Endodermal cell (in vitro differentiated cells): ENCODE measurements at regions not wholly inside any gene's neighbourhood (a gene's known extent, or its start where the extent isn't known, plus 50 kb on each side); places are given as distances from the start of the nearest gene placed in this dataset.

Experiments used
- DNase-seq: peaks from one replicate; pipeline ENCODE4 v3.0.0-alpha.2; 2017
- H3K27ac ChIP-seq: 2 replicates; pipeline ENCODE4 v1.5.1; 2013; ENCODE audit warnings: mild to moderate bottlenecking, low read depth, low read length, moderate library complexity
- H3K27me3 ChIP-seq: 2 replicates; pipeline ENCODE4 v1.6.1; 2013; ENCODE audit warnings: mild to moderate bottlenecking, low read length, moderate library complexity; ENCODE audit not compliant: insufficient read depth, control insufficient read depth, poor library complexity, severe bottlenecking
- H3K36me3 ChIP-seq: 2 replicates; pipeline ENCODE4 v1.7.0; 2013; ENCODE audit warnings: mild to moderate bottlenecking, low read length, moderate library complexity; ENCODE audit not compliant: control insufficient read depth, insufficient read depth
- H3K4me1 ChIP-seq: one replicate; pipeline ENCODE4 v1.7.0; 2013; ENCODE audit warnings: low read length; ENCODE audit not compliant: control insufficient read depth, insufficient read depth
- H3K4me3 ChIP-seq: 2 replicates; pipeline ENCODE4 v1.5.1; 2013; ENCODE audit warnings: mild to moderate bottlenecking, low read length, moderate library complexity
- H3K9ac ChIP-seq: 2 replicates; pipeline ENCODE4 v1.6.1; 2013; ENCODE audit warnings: mild to moderate bottlenecking, low read length, moderate library complexity; ENCODE audit not compliant: poor library complexity, severe bottlenecking; ENCODE audit errors: extremely low read depth
- H3K9me3 ChIP-seq: 2 replicates; pipeline ENCODE4 v1.6.1; 2013; ENCODE audit warnings: mild to moderate bottlenecking, low read length, moderate library complexity; ENCODE audit not compliant: control insufficient read depth
- H3K27ac Mint-ChIP-seq: 2 replicates; pipeline ENCODE4 v1.8.0; 2020; ENCODE audit warnings: mixed read lengths
- H3K27me3 Mint-ChIP-seq: 2 replicates; pipeline ENCODE4 v1.8.0; 2021; ENCODE audit warnings: mild to moderate bottlenecking, mixed read lengths; ENCODE audit not compliant: insufficient read depth
- H3K36me3 Mint-ChIP-seq: 2 replicates; pipeline ENCODE4 v1.8.0; 2020; ENCODE audit warnings: low read depth, mixed read lengths
- H3K4me1 Mint-ChIP-seq: 2 replicates; pipeline ENCODE4 v1.8.0; 2020; ENCODE audit warnings: mixed read lengths
- H3K4me3 Mint-ChIP-seq: 2 replicates; pipeline ENCODE4 v1.8.0; 2020; ENCODE audit warnings: mild to moderate bottlenecking, moderate library complexity, mixed read lengths
- H3K9me3 Mint-ChIP-seq: 2 replicates; pipeline ENCODE4 v1.8.0; 2020; ENCODE audit warnings: mild to moderate bottlenecking, mixed read lengths
- WGBS, 2 experiments: methylation state at CpG; one replicate each; pipeline versions ENCODE4 v1.1.5 to v1.1.7; 2013; ENCODE audit warnings: missing lambda C conversion rate in 2 of 2, mixed read lengths in 1 of 2; ENCODE audit not compliant: insufficient coverage in 1 of 2, insufficient read length in 1 of 2; 5-methylcytosine and 5-hydroxymethylcytosine counted together
- TF ChIP-seq, protein P1 (sequence below): fragments of 200-600 bp; sonication (generic); conservative IDR thresholded peaks from 2 replicates; pipeline ENCODE4 v1.5.0; 2021; ENCODE audit warnings: antibody characterized with exemption, mild to moderate bottlenecking

DNA sequence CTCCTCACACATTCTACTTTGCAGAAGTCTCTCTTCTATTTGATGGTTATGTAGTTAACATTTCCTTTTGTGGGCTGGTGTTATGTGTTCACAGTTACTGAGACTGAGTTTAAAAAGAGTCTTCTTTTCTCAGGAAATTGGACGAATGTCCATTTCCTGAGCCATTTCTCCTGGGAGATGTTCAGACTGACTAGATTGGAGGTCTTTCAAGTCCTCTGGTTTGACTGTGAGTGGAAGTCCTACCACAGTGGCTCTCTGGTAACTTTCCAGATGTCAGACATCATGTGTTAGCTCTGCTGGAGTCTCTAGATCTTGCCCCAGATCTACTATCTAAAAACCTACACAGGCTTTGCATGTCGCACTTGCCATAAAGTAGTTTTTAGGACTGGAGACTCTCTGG is 116.0 kb downstream of the GALR1 start:
- H3K9me3 Mint-ChIP-seq, result peaks cover 51% of the 10 kb centered on the region
- no peak overlapping the region for H3K4me3 Mint-ChIP-seq
- no peak overlapping the region for H3K27ac ChIP-seq
- H3K36me3 Mint-ChIP-seq, result no peaks in the 10 kb centered on the region
- no peaks in the 10 kb centered on the region for H3K27me3 ChIP-seq
- TF ChIP-seq, protein P1, sequence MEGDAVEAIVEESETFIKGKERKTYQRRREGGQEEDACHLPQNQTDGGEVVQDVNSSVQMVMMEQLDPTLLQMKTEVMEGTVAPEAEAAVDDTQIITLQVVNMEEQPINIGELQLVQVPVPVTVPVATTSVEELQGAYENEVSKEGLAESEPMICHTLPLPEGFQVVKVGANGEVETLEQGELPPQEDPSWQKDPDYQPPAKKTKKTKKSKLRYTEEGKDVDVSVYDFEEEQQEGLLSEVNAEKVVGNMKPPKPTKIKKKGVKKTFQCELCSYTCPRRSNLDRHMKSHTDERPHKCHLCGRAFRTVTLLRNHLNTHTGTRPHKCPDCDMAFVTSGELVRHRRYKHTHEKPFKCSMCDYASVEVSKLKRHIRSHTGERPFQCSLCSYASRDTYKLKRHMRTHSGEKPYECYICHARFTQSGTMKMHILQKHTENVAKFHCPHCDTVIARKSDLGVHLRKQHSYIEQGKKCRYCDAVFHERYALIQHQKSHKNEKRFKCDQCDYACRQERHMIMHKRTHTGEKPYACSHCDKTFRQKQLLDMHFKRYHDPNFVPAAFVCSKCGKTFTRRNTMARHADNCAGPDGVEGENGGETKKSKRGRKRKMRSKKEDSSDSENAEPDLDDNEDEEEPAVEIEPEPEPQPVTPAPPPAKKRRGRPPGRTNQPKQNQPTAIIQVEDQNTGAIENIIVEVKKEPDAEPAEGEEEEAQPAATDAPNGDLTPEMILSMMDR, result no peak
- no peaks in the 10 kb centered on the region for H3K36me3 ChIP-seq
- H3K9ac ChIP-seq, result no peak overlapping the region
- no peak overlapping the region for H3K27ac Mint-ChIP-seq
- no peaks in the 10 kb centered on the region for H3K27me3 Mint-ChIP-seq
- no peak for DNase-seq
- no peak overlapping the region for H3K4me3 ChIP-seq
- peaks cover 12% of the 10 kb centered on the region for H3K4me1 Mint-ChIP-seq
- peaks cover 14% of the 10 kb centered on the region for H3K9me3 ChIP-seq
- WGBS, 2 experiments, result 94 to 100% methylated on average over 2 of the region's 2 CpGs
- H3K4me1 ChIP-seq, result no peaks in the 10 kb centered on the region

DNA sequence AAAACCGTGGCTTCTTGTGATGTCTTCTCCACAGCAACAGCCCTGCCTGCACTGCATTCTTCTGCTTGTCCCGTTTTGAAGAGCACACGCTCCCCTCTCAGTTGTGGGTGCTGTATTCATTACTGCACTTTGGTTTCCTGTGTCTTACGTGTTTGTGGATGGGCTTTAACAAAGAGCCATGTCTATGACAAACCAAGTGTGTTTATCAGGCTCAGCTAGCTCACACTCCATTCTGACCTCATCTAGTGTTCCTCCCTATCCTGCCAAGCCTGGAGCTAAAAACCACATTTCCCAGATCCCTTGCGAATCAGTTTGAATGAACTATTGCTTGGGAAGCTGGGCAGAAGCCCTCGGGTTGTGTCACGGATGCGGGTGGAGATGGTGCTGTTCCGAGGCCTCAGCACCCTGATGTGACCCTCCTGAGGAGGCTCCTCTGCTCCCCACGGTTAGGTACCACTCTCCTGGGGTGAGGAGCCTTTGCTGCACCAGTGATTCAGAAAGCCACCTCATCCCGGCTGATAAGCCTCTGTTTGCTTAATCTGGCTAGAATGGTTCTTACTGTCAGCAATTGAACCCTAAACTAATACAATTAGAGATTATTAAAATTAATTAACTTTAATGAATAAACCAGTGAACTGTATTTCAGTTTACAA is 116.5 kb downstream of the GALR1 start:
- Histone ChIP-seq H3K4me1 (no peaks in the 10 kb centered on the region), H3K27ac (no peak overlapping the region), H3K36me3 (no peaks in the 10 kb centered on the region), H3K9ac (no peak overlapping the region), H3K27me3 (no peaks in the 10 kb centered on the region), H3K9me3 (peaks cover 14% of the 10 kb centered on the region), H3K4me3 (no peak overlapping the region)
- Mint-ChIP-seq H3K36me3 (no peaks in the 10 kb centered on the region), H3K4me3 (no peak overlapping the region), H3K4me1 (peaks cover 12% of the 10 kb centered on the region), H3K27me3 (no peaks in the 10 kb centered on the region), H3K27ac (no peak overlapping the region), H3K9me3 (peaks cover 47% of the 10 kb centered on the region)
- WGBS, 2 experiments, result 91 to 96% methylated on average over 9 to 11 of the region's 11 CpGs
- TF ChIP-seq, protein P1, result no peak
- no peak for DNase-seq

DNA sequence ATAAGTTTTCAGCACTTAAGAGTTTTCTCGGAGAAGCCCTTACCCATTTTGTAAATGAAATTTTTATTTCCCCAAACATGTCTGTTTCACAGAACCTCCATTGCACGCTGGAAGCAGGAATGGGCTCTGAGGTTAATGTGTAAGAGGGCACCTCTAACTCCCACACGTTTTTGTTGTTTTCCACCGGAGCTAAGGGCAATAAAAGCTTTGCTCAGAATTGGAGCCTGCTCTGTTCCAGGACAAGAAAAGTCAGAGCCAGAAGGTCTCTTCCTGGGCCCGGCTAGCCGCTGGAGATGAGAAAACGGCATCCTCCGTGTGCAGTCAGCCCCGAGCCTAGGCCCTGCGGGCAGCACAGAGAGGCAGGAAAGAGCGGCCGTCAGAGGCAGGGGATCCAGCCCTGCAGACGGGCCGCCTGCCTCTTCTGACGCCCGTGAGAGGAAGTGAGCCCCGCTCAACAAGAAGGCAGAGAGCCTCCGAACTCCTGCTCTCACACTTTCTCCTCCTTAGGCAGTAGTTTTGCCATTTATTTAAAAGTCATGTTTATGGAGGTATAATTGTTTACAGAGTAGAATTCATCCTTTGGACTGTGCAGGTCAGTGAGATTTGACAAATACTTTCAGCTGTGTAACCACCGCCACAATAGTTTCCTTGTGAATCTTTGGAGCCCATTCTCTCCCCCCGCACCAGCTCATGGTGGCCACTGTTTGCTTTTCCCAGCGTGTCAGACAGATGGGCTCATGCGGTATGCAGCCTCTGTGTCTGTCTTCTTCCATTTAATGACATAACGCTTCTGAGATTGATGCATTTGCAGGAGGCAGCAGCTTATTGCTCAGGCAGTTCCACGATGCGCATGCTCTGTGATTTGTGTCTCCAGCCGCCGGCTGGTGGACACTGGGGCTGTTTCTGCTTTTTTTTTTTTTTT is 117.3 kb downstream of the GALR1 start:
- Mint-ChIP-seq H3K9me3 (peaks cover 39% of the 10 kb centered on the region), H3K4me1 (peaks cover 12% of the 10 kb centered on the region), H3K36me3 (no peaks in the 10 kb centered on the region), H3K27me3 (no peaks in the 10 kb centered on the region), H3K27ac (peak overlapping the region; percentile 50), H3K4me3 (no peak overlapping the region)
- no peak overlapping the region for H3K4me3 ChIP-seq
- H3K9ac ChIP-seq, result no peak overlapping the region
- peak overlapping the region; percentile 34 for H3K27ac ChIP-seq
- DNase-seq, result no peak
- no peaks in the 10 kb centered on the region for H3K4me1 ChIP-seq
- H3K36me3 ChIP-seq, result no peaks in the 10 kb centered on the region
- WGBS, 2 experiments, result 84 to 86% methylated on average over 13 to 27 of the region's 27 CpGs
- no peaks in the 10 kb centered on the region for H3K27me3 ChIP-seq
- TF ChIP-seq, protein P1, result no peak
- H3K9me3 ChIP-seq, result peaks cover 14% of the 10 kb centered on the region
